Activated B cell treated with CpG ODN at 0.5 μM for 24 hours (primary cell): ENCODE measurements at regions not wholly inside any gene's neighbourhood (a gene's known extent, or its start where the extent isn't known, plus 50 kb on each side); places are given as distances from the start of the nearest gene placed in this dataset.

Source experiments
- ATAC-seq: fragments of 200-7000 bp; cut with Tn5 transposase; one replicate; pipeline ENCODE4 v1.10.0; 2021; ENCODE audit warnings: low read depth, mild to moderate bottlenecking, moderate library complexity
- CTCF ChIA-PET: fragments of 350-600 bp; sonication (Branson Sonifier 250); formaldehyde crosslinking; loops from one replicate; lab custom pipeline; 2021; ENCODE audit warnings: antibody characterized with exemption; lab: Charles Lee
- POLR2A ChIA-PET: fragments of 350-600 bp; sonication (Branson Sonifier 250); formaldehyde crosslinking; loops from one replicate; lab custom pipeline; 2021; ENCODE audit warnings: antibody characterized with exemption; lab: Charles Lee
- DNase-seq: peaks from one replicate; pipeline ENCODE4 v3.0.0; 2022
- H3K27ac Mint-ChIP-seq: one replicate; pipeline ENCODE4 v1.8.0; 2020; ENCODE audit warnings: mixed read lengths
- H3K27me3 Mint-ChIP-seq: one replicate; pipeline ENCODE4 v1.8.0; 2021; ENCODE audit warnings: mixed read lengths
- H3K36me3 Mint-ChIP-seq: one replicate; pipeline ENCODE4 v1.8.0; 2021; ENCODE audit warnings: low read depth, mixed read lengths
- H3K4me1 Mint-ChIP-seq: one replicate; pipeline ENCODE4 v1.8.0; 2021; ENCODE audit warnings: mixed read lengths
- H3K4me3 Mint-ChIP-seq: one replicate; pipeline ENCODE4 v1.8.0; 2020; ENCODE audit warnings: mild to moderate bottlenecking, mixed read lengths
- H3K9me3 Mint-ChIP-seq: one replicate; pipeline ENCODE4 v1.8.0; 2020; ENCODE audit warnings: mixed read lengths
- intact Hi-C: fragments of 100-400 bp; cut with micrococcal nuclease; formaldehyde crosslinking; loops from one replicate; pipeline ENCODE4 v1.15.1; 2024
- TF ChIP-seq, protein P1 (sequence below): fragments of 200-600 bp; IDR thresholded peaks from one replicate; pipeline ENCODE4 v1.8.0; 2022; ENCODE audit warnings: antibody characterized with exemption, mild to moderate bottlenecking

DNA sequence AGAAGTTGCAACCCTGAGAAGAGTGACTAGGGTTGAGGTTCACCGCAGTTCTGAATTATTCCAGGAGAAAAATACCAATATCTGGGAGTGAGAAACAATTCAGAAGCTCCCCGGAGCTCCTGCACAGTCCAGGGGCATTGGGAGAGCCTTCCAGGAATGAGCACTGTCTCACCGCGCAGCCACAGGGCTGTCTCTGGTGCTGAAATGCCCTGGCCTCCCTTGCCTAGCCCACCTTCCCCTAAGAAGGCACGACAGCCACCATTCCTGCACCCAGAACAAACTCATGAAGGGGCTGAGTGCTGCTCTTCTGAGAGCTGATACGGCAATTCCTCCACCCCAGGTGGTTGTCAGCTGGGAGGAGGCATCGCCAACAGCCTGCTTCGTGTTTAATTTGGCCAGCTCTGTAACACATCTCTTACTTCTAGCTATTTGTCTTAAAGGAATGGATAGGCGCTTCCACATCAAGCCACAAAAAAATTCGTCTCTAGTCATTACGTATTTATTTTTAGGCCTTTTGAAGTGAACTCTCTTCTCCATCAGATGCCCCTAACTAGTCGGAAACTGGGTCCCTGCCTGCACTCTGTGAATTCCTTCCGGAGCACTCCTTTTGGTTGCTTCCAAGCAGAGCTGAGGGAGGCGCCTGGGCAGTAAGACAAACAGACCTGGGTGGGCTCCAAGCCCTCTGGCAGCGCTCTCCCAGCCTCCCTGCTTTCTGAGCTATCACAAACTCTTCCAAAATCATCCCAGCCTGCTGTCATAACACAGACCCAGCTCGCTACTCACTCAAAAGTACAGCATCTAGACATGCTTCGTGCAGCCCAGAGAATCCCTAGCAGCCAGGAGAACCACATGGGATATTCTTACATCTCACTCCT lies 120.5 kb upstream of the CCDC68 start:
- Mint-ChIP-seq H3K4me3 (no peak overlapping the region), H3K27ac (peak overlapping the region; percentile 20), H3K9me3 (no peaks in the 10 kb centered on the region), H3K4me1 (peaks cover 4% of the 10 kb centered on the region), H3K36me3 (no peaks in the 10 kb centered on the region), H3K27me3 (no peaks in the 10 kb centered on the region)
- ChIA-PET POLR2A (no interaction called here), CTCF (no interaction called here)
- no peak for DNase-seq
- TF ChIP-seq, protein P1, sequence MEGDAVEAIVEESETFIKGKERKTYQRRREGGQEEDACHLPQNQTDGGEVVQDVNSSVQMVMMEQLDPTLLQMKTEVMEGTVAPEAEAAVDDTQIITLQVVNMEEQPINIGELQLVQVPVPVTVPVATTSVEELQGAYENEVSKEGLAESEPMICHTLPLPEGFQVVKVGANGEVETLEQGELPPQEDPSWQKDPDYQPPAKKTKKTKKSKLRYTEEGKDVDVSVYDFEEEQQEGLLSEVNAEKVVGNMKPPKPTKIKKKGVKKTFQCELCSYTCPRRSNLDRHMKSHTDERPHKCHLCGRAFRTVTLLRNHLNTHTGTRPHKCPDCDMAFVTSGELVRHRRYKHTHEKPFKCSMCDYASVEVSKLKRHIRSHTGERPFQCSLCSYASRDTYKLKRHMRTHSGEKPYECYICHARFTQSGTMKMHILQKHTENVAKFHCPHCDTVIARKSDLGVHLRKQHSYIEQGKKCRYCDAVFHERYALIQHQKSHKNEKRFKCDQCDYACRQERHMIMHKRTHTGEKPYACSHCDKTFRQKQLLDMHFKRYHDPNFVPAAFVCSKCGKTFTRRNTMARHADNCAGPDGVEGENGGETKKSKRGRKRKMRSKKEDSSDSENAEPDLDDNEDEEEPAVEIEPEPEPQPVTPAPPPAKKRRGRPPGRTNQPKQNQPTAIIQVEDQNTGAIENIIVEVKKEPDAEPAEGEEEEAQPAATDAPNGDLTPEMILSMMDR = no peak
- intact Hi-C loops = no loop called here
- no peak for ATAC-seq

DNA sequence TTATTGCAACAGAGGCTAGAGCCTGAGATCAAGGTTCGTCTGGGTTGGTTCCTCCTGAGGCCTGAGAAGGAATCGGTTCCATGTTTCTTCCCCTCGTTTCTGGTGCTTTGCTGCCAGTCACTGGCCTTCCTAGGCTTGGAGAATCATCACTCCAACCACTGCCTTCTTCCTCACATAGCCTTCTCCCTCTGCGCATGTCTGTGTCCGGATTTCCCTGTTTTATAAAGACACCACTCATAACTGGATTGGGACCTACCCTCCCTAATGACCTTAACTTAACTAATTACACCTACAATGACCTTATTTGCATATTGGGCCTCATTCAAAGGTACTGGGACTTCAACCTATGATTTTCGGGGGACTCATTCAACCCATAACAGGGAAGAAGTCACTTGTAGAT lies 119.8 kb upstream of the CCDC68 start:
- no peaks in the 10 kb centered on the region for H3K9me3 Mint-ChIP-seq
- H3K27ac Mint-ChIP-seq = no peak overlapping the region
- ATAC-seq (no peak), DNase-seq (no peak)
- intact Hi-C loops = no loop called here
- POLR2A ChIA-PET = no interaction called here
- CTCF ChIA-PET = no interaction called here
- H3K4me1 Mint-ChIP-seq = peaks cover 5% of the 10 kb centered on the region
- H3K36me3 Mint-ChIP-seq = no peaks in the 10 kb centered on the region
- no peaks in the 10 kb centered on the region for H3K27me3 Mint-ChIP-seq
- H3K4me3 Mint-ChIP-seq = no peak overlapping the region
- TF ChIP-seq, protein P1 = no peak

DNA sequence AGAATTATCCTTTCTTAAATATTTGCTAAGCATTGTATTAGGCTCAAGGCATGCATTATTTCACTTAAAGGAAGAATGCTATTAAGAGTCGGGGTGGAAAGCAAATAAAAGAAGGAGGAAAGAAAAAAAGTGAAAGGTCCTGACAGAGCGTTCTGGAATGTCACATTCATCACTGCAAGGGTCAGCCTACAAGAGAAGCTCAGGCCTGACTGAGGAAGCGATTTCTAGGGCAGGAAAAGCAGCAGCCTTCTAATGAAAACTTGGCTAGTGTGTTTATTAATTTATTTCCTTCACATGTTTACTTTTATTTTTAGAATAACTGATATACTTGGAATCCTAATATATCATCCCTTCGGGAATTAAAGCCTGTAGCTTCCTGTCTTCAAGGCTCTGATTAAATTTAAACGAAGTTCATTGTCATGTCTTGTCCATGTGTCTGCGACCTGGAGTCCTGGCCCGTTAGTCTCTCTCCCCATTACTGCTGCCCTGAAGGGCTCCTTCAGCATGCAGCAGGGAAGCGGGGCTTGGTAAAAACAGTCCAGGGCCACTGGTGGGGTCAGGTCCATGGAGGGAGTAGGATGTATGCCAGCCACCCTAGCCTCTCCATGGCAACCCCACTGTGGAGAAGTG lies 119.2 kb upstream of the CCDC68 start:
- no peaks in the 10 kb centered on the region for H3K27me3 Mint-ChIP-seq
- H3K36me3 Mint-ChIP-seq = no peaks in the 10 kb centered on the region
- H3K4me3 Mint-ChIP-seq = no peak overlapping the region
- peaks cover 6% of the 10 kb centered on the region for H3K4me1 Mint-ChIP-seq
- intact Hi-C loops = no loop called here
- POLR2A ChIA-PET = no interaction called here
- no peak overlapping the region for H3K27ac Mint-ChIP-seq
- TF ChIP-seq, protein P1 = no peak
- no peak for DNase-seq
- CTCF ChIA-PET = no interaction called here
- no peak for ATAC-seq
- no peaks in the 10 kb centered on the region for H3K9me3 Mint-ChIP-seq

DNA sequence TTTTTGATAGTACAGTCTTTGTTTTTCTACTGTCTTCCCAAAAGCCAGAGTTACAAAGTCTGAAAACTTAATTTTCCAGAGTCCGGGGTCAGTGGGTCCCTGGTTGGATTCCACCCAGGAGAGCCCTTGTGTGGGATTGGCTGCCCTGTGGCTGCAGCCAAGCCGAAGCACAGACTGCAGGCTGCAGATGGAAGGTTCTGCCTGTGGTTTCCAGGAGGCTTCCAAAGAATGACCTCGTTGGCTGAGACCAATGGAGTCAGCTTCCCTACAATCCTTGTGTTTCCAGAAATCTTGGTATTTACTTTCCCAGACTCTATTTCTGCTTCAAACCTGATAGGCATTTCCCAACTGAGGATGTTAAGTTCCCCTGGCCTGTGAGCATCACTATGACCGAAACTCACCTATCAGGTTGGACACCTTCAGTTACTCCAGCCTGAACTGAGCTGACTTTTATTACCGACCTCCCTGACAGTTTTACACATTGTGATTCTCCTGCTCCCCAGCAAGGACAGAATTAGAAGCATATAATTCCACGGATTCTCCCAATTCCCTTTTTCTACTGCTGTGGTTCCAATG lies 117.5 kb upstream of the CCDC68 start:
- no peak overlapping the region for H3K27ac Mint-ChIP-seq
- POLR2A ChIA-PET = no interaction called here

DNA sequence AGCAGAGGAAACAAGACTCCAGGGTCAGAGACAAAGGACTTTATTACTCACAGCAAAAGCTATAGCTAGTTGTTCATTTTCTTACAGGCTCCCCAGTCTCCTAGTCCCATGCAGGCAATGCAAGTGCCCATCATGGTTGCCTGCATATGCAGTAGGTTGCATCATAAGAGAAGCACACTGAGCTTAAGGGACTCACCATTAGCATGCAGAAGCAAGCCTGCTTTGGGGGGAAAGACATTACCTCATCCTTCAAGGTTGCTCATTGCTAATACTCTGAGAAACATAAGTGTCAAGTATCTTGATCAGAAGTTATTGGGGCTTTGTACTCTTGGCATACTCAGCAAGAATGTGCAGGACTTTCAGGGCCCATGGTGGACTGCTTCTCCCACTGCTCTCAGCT lies 114.6 kb upstream of the CCDC68 start:
- ATAC-seq = no peak
- intact Hi-C loops = no loop called here
- H3K27ac Mint-ChIP-seq = no peak overlapping the region
- peaks cover 47% of the 10 kb centered on the region for H3K4me1 Mint-ChIP-seq
- H3K27me3 Mint-ChIP-seq = no peaks in the 10 kb centered on the region
- no peaks in the 10 kb centered on the region for H3K9me3 Mint-ChIP-seq
- no peak for DNase-seq
- H3K36me3 Mint-ChIP-seq = no peaks in the 10 kb centered on the region
- CTCF ChIA-PET = no interaction called here
- TF ChIP-seq, protein P1 = no peak
- no peak overlapping the region for H3K4me3 Mint-ChIP-seq
- POLR2A ChIA-PET = no interaction called here

More for the DNA sequence above, 117.5 kb upstream of the CCDC68 start:
- Mint-ChIP-seq H3K27me3 (no peaks in the 10 kb centered on the region), H3K9me3 (no peaks in the 10 kb centered on the region), H3K4me1 (peaks cover 18% of the 10 kb centered on the region), H3K36me3 (no peaks in the 10 kb centered on the region), H3K4me3 (no peak overlapping the region)
- DNase-seq = no peak
- ATAC-seq = no peak
- CTCF ChIA-PET = no interaction called here
- intact Hi-C loops = no loop called here
- TF ChIP-seq, protein P1 = no peak
